Spleen (tissue), 7 donors: ENCODE measurements at regions not wholly inside any gene's neighbourhood (a gene's known extent, or its start where the extent isn't known, plus 50 kb on each side); places are given as distances from the start of the nearest gene placed in this dataset.

Experiments used
- CTCF ChIP-seq, 11 experiments: fragments of 200-600 bp in 7 of 11; fragments of 450-650 bp in 4 of 11; sonication (generic) in 4 of 11; IDR thresholded peaks in 8 of 11; conservative IDR thresholded peaks in 3 of 11; 1 replicate in 7 of 11; 2 replicates in 4 of 11; pipeline versions ENCODE4 v1.4.0 to v1.8.0; 2016 to 2021; ENCODE audit warnings: antibody characterized with exemption in 11 of 11, inconsistent platforms in 4 of 11, mild to moderate bottlenecking in 1 of 11
- POLR2A ChIP-seq, 3 donors: fragments of 450-650 bp; IDR thresholded peaks; one replicate each; pipeline ENCODE4 v1.5.1; 2017; ENCODE audit warnings: antibody characterized with exemption in 3 of 3, mild to moderate bottlenecking in 1 of 3
- POLR2AphosphoS5 ChIP-seq, 3 donors: sonication (generic); formaldehyde crosslinking; IDR thresholded peaks; one replicate each; pipeline ENCODE4 v1.5.1; 2017; ENCODE audit warnings: antibody characterized with exemption in 3 of 3
- donor health status: DM: no; HTN: no; CAD: no; lungs with moderate emphysema.
- donor health status: DM: no; HTN: no; CAD: no.
- donor health status: DM: no; HTN: no; CAD: no.

GRCh38 chr10:114755537-114755936 is 66.0 kb upstream of the FHIP2A start:
- TF ChIP-seq CTCF (IDR thresholded peaks at IDR 0.05 in 8 of 11, conservative IDR thresholded peaks at IDR 0.05 in 3 of 11) (no peak), POLR2A (IDR thresholded peaks at IDR 0.05) (no peak), POLR2AphosphoS5 (IDR thresholded peaks at IDR 0.05) (no peak)
